ENCODE measurements at regions not wholly inside any gene's neighbourhood (a gene's known extent, or its start where the extent isn't known, plus 50 kb on each side); places are given as distances from the start of the nearest gene placed in this dataset.
"Not testable (repeated sequence)": the region's sequence is repeated elsewhere in the genome, so short reads cannot be mapped to it uniquely, and the experiment has no call there.

GRCh38 chr20:29445050-29445907, 1812.2 kb upstream of the DEFB115 start:
- not testable (repeated sequence) for TF ChIP-seq HDAC2 (IDR thresholded peaks at IDR 0.05); EP300 (IDR thresholded peaks at IDR 0.05); CTCF (IDR thresholded peaks at IDR 0.05); CHD4 (IDR thresholded peaks at IDR 0.05; ENCODE audit: borderline replicate concordance); MAFK (IDR thresholded peaks at IDR 0.05; ENCODE audit: partially characterized antibody); ZNF302 (CRISPR knock-in tag; IDR thresholded peaks at IDR 0.05); RFX5 (IDR thresholded peaks at IDR 0.05)
